Stimulated activated CD8-positive, alpha-beta memory T cell treated with anti-CD3 and anti-CD28 coated beads, Interleukin-7, amount 100 ng/mL, for 48 hours (primary cell): ENCODE measurements at regions not wholly inside any gene's neighbourhood (a gene's known extent, or its start where the extent isn't known, plus 50 kb on each side); places are given as distances from the start of the nearest gene placed in this dataset.

ENCODE experiments used
- DNase-seq, 2 donors: peaks; one replicate each; pipeline ENCODE4 v3.0.0-alpha.2; 2020; ENCODE audit warnings: low read depth in 1 of 2; ENCODE audit errors: extremely low read depth in 1 of 2

DNA sequence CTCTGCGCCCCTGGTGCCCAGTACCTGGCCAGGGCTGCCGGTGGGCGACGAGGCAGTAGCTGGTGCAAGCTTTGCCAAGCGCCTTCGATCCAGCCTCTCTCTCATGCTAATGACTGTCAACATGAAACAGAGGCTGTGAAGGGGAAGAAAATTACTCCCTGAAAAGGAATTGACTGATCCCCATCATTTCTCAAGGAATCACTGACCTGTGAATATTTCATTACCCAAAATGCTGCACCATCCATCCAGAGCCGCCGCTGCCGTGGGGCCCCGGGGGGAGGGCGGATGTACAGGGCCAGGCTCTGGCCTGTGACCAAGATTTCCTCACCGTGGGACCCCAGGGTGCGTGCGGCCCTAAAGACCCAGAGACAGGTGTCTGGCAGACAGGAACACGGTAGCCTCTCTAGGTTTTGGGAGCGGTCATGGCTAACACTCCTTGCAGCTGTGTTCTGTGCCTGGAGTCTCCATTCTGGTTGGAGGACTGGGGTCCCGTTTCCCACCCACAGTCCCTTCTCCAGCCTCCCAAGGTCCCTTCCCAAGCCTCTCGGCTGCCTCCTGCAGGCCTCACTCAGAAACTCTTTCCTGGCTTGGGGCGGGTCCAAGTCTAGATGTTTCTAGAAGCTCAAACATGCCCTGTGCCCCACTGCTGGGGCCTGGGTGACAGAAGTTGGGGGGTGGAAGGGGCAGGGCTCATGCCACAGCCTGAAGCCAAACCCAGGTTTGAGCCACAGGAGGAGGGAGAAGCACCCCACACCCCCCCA lies 73.3 kb downstream of the ENGASE start:
- no peak for DNase-seq

DNA sequence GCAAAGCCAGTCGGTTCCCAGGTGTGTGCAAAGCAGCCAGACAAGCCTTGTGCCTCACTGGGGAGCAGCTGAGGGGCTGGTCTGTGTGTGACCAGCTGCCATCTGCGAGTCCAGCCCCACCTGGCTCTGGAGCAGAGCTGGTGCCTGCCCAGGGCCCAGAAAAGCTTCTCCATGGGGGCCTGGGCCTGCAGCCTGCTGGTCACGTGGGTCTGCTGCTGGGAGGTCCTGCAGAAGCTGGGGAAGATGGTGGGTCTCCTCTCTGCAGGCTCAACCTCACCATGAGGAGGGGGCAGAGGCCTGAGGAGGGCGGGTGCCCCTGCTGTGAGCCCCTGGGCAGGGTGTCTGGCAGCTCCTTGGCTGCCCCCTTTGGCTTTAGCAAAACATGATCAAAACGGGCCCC lies 71.9 kb downstream of the ENGASE start:
- DNase-seq: no peak

DNA sequence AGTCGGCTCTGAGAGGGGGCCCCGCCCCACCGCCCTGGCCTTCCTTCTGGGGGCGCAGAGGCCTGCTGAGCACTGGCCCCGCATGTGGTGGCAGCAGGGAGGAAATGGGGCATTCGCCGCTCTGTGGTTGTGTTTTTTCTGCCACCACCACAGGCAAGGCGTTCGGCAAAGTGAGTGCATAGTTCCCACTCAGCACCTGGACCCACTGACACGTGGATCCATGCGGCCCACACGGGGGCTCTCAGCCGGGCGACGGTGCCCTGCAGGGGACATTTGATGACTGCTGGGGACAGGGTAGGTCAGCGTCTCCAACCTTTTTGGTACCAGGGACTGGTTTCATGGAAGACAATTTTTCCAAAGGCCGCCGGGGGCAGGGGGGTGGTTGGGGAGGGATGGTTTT lies 70.9 kb downstream of the ENGASE start:
- DNase-seq: no peak

DNA sequence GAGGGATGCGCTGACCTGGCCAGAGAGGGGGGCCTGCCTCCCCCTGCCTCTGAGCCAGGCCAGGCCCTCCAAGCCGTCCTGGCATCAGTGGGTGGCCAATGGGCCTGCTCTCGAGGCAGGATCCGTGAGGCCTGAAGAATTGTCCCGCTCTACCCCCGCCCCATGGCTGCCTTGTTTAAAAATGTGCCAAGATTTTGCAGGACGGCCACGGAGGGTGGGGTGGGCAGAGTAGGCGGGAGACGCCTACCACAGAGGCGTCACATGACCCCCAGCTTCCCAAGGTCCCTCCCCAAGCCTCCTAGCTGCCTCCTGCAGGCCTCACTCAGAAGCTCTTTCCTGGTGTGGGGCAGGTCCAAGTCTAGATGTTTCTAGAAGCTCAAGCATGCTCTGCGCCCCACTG lies 69.5 kb downstream of the ENGASE start:
- no peak for DNase-seq

DNA sequence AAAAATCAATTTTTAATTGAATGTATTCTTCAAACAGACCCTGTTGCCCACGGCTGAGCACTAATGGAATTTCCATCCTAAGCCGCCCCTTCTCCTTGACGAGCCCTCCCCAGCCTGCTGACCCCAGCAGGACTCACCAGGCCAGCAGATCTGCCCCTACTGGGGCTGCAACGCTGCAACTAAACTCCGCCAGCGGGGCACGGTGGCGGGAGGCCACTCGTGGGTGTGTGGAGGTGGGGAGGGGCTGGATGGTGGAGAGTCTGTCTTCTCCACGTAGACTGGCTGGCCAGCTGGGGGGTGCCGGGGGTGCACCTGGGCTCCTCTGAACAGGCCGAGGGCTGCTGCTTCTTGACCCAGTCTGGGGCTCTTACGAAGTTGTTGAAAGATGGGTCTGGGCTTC lies 67.8 kb downstream of the ENGASE start:
- no peak for DNase-seq

DNA sequence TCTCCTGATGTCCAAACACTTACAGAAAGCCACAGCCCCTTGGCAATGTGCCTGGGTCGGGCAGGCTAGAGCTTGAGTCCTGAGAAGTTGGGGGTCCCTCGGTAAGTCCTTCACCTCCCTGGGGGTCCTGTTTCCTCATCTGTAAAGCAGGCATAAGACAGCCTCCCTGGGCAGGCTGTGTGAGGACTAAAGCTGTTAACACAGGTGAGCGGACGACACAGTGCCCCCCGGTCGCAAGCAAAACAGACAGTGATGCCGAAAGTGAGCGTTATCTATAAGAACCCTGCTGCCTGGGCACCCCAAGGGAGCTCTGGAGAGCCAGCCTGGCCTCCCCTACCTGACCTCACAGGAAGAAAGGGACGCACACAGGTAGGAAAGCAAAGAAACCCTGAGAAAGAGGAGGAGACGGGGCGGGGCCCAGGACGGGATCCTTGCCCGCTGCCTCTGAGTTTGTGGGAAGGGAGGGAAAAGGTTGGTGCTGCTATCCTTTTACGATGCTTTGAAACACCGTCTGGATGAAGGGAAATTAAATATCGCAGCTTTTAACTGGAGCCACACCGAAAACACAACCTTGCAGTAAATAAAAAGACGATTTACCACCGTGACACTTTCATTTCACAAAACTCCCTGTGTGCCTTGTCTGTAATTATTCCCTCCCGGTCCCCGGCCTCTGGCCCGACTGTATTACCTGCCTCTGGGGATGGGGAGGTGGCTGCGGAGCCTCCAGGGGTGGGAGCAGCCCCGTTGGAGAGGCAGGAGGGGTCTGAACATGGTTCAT lies 67.1 kb downstream of the ENGASE start:
- no peak for DNase-seq

DNA sequence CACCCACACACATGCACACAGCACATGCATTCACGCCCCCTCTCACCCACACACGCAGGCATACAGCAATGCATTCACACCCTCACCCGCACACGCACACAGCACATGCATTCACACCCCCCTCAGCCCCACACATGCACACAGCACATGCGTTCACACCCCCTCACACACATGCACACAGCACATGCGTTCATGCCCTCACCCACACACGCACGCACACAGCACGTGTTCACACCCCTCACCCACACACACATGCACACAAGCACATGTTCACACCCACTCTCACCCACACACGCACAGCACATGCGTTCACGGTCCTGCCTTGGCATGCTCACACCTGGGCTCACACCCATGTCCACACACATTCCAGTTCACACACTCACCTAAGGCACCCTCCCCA lies 64.2 kb downstream of the ENGASE start:
- DNase-seq: no peak

DNA sequence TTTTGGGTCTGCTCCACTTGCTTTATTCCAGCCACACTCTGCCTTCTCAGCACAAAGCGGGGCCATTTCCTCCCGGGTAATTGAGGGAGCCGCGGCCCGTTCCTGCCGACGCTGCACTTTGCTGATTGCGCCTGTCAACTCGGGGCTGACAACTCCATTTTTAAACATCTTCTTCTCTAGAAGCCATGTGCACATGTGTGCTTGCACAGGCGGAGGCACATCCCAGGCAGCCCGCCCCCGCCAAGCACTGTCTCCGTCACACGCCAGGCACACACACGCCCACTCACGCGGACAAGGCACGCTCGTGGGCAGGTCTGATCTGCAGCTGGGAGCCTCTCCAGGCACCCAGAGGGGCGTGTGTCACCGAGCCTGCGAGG lies 63.2 kb downstream of the ENGASE start:
- no peak for DNase-seq

DNA sequence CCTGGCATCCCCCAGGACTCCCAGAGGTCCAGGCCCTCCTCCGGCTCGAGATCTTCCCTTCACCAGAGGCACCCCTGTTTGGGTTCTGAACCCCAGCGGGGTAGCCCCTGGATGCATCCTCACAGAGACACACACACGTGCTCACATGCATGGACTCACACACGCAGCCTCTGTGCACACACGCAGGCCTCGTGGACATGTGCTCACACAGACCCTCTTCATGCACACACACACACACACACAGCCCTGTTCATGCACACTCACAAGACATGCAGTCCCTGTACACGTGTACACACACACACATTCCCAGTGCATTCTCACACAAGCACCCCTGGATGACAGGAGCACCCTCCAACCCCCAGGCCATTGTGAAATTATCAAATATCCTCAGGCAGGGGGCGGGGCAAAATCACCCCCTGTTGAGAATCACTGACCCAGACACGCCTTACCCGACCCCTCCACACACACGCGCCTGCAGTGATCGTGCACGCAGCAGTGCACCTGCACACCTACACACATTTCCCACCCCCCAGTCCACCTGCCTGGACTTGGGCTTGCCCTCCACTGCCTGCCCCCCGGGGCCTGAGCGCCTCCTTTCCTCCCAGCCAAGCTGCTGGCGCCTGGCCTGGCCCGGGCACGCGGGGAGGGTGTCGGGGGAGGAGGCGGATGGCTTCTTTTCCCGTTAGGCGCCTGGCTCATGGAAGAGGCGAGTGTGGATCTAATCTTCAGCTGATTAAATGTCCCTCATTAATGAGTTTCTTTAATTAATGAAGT lies 62.6 kb downstream of the ENGASE start:
- no peak for DNase-seq

DNA sequence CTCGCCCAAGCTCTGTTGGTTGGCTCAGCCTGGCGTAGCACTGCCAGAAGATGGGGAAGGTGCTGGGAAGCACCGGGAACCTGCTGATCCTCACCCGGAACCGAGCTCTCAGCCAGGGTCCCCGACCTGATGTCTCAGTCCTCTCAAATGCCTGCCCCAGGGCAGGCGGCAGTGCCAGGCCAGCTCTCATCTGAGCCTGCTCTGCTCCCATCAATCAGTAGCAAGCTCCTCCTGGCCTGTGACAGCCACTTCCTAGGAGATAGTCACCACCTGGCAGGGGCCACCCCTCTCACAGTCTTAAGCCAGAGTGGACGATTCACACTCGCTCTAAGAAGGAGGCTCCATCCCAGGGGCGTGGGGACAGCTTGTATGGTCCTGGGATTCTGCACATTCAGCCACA lies 62.0 kb downstream of the ENGASE start:
- DNase-seq: no peak
